K562 (cell line): ENCODE measurements at regions not wholly inside any gene's neighbourhood (a gene's known extent, or its start where the extent isn't known, plus 50 kb on each side); places are given as distances from the start of the nearest gene placed in this dataset.

Experiments used
- C11orf30 ChIP-seq: fragments of 450-650 bp; IDR thresholded peaks from 2 replicates; pipeline ENCODE4 v1.6.1; 2016; ENCODE audit warnings: low read depth, mild to moderate bottlenecking
- DPF2 ChIP-seq: fragments of 450-650 bp; IDR thresholded peaks from 2 replicates; pipeline ENCODE4 v1.6.1; 2016
- EP300 ChIP-seq: IDR thresholded peaks from 2 replicates; pipeline ENCODE4 v1.6.1; 2012; ENCODE audit warnings: low read length, improper control_type of control experiment
- FOSL1 ChIP-seq: fragments of 200-800 bp; sonication (Bioruptor generic); conservative IDR thresholded peaks from 2 replicates; pipeline ENCODE4 v1.6.1; 2016; ENCODE audit warnings: missing genetic modification characterization, missing compliant biosample characterization
- JUN ChIP-seq, 2 experiments: sonication (generic) in 1 of 2; formaldehyde crosslinking in 1 of 2; IDR thresholded peaks; 2 replicates each; pipeline versions ENCODE4 v1.6.1 to v1.8.0; 2012 to 2022; ENCODE audit warnings: borderline replicate concordance in 2 of 2, mild to moderate bottlenecking in 2 of 2, improper control_type of control experiment in 1 of 2, low read depth in 1 of 2, low read length in 1 of 2, missing genetic modification reagents in 1 of 2
- JUND ChIP-seq, 2 experiments: IDR thresholded peaks; 2 replicates in 1 of 2; 3 replicates in 1 of 2; pipeline ENCODE4 v1.6.1; 2011; ENCODE audit warnings: borderline replicate concordance in 2 of 2, low read depth in 2 of 2, low read length in 2 of 2, improper control_type of control experiment in 1 of 2, missing biosample characterization in 1 of 2, missing genetic modification characterization in 1 of 2, missing genetic modification reagents in 1 of 2
- KDM2B ChIP-seq: fragments of 250-450 bp; sonication (Bioruptor Pico); IDR thresholded peaks from 2 replicates; pipeline ENCODE4 v1.8.0; 2021; ENCODE audit warnings: mild to moderate bottlenecking, moderate library complexity
- MAFK ChIP-seq: IDR thresholded peaks from 2 replicates; pipeline ENCODE4 v1.6.1; 2011; ENCODE audit warnings: low read length, improper control_type of control experiment
- NEUROD1 ChIP-seq: fragments of 150-350 bp; IDR thresholded peaks from 2 replicates; pipeline ENCODE4 v1.6.1; 2014; ENCODE audit warnings: borderline replicate concordance, low read length, low read depth; ENCODE audit not compliant: partially characterized antibody
- POLR2H ChIP-seq: IDR thresholded peaks from 2 replicates; pipeline ENCODE4 v1.6.1; 2016; ENCODE audit warnings: missing genetic modification characterization, low read depth, mild to moderate bottlenecking, control low read depth, missing compliant biosample characterization, moderate library complexity
- RBM15 ChIP-seq: fragments of 200-400 bp; formaldehyde crosslinking; IDR thresholded peaks from 2 replicates; pipeline ENCODE4 v1.6.1; 2018; ENCODE audit warnings: mild to moderate bottlenecking, low read length, moderate library complexity; ENCODE audit not compliant: insufficient read depth
- RNF2 ChIP-seq: sonication (generic); IDR thresholded peaks from 2 replicates; pipeline ENCODE4 v1.6.1; 2016
- SOX6 ChIP-seq: fragments of 450-650 bp; IDR thresholded peaks from 2 replicates; pipeline ENCODE4 v1.6.1; 2014; ENCODE audit warnings: mild to moderate bottlenecking
- XRCC5 ChIP-seq: fragments of 200-400 bp; formaldehyde crosslinking; IDR thresholded peaks from 2 replicates; pipeline ENCODE4 v1.6.1; 2017; ENCODE audit warnings: low read depth, mild to moderate bottlenecking, low read length
- ZNF212 ChIP-seq: fragments of 450-650 bp; formaldehyde crosslinking; IDR thresholded peaks from 2 replicates; pipeline ENCODE4 v1.4.0; 2020; ENCODE audit warnings: mild to moderate bottlenecking
- TF ChIP-seq, protein P1 (sequence below): fragments of 200-800 bp; sonication (Bioruptor generic); IDR thresholded peaks from 2 replicates; pipeline ENCODE4 v1.6.1; 2017; ENCODE audit warnings: missing genetic modification characterization, missing compliant biosample characterization

DNA sequence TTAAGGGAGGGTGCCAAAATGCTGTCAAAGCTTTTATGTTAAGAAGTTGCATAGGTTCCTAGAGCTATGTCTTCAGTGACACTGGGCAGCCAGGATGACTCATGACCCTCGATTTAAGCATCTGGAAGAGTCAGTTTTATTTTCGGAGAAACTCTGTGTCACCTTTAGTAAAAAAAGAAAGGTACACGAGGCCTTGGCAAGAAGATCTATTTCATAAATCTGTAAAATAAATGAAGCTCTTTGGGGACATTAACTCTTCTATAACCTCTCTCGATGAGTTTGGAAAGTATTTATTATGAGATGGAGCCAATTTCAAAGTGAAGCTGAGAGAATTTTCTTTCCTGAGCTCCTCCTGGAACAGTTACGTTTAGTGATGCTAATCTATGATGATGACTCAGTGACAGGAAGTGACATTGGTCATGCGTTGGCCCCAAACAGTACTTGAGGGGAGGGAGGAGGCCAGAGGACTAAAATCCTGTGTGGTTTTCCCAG lies 156.5 kb downstream of the HLX start (continued):
- TF ChIP-seq JUND (IDR thresholded peaks at IDR 0.05; ENCODE audit: borderline replicate concordance, low read depth, low read length) (peak; percentile 95), JUND (tag; IDR thresholded peaks at IDR 0.05; ENCODE audit: borderline replicate concordance, low read depth, low read length) (peak; percentile 96; the same call in 2 of the 3 replicates), KDM2B (no peak), C11orf30 (peak; percentile 30; the same call in 1 of the 2 replicates), MAFK (0 out of 2 replicates have a peak, but pooled peaks have one; percentile 10), FOSL1 (peak; percentile 99), XRCC5 (0 out of 2 replicates have a peak, but pooled peaks have one; percentile 3), ZNF212 (CRISPR knock-in tag) (no peak), JUN (IDR thresholded peaks at IDR 0.05; ENCODE audit: borderline replicate concordance, low read depth, low read length) (peak; percentile 84), JUN (CRISPR knock-in tag; IDR thresholded peaks at IDR 0.05; ENCODE audit: borderline replicate concordance) (no peak), SOX6 (peak; percentile 41; the same call in 1 of the 2 replicates), POLR2H (tag) (peak; percentile 82), EP300 (peak; percentile 82), RNF2 (0 out of 2 replicates have a peak, but pooled peaks have one; percentile 26), DPF2 (peak; percentile 79), RBM15 (no peak), NEUROD1 (peak; percentile 16)
- TF ChIP-seq, protein P1, sequence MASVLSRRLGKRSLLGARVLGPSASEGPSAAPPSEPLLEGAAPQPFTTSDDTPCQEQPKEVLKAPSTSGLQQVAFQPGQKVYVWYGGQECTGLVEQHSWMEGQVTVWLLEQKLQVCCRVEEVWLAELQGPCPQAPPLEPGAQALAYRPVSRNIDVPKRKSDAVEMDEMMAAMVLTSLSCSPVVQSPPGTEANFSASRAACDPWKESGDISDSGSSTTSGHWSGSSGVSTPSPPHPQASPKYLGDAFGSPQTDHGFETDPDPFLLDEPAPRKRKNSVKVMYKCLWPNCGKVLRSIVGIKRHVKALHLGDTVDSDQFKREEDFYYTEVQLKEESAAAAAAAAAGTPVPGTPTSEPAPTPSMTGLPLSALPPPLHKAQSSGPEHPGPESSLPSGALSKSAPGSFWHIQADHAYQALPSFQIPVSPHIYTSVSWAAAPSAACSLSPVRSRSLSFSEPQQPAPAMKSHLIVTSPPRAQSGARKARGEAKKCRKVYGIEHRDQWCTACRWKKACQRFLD (CRISPR knock-in tag) = peak; percentile 43; the same call in 1 of the 2 replicates
